C4-2B (cell line): ENCODE measurements at regions not wholly inside any gene's neighbourhood (a gene's known extent, or its start where the extent isn't known, plus 50 kb on each side); places are given as distances from the start of the nearest gene placed in this dataset.

ENCODE experiments used
- ZFX ChIP-seq: fragments of 450-650 bp; IDR thresholded peaks from 2 replicates; pipeline ENCODE4 v1.6.1; 2017
- TF ChIP-seq, protein P1 (sequence below): fragments of 450-650 bp; conservative IDR thresholded peaks from 2 replicates; pipeline ENCODE4 v1.5.1; 2017; ENCODE audit warnings: mild to moderate bottlenecking

DNA sequence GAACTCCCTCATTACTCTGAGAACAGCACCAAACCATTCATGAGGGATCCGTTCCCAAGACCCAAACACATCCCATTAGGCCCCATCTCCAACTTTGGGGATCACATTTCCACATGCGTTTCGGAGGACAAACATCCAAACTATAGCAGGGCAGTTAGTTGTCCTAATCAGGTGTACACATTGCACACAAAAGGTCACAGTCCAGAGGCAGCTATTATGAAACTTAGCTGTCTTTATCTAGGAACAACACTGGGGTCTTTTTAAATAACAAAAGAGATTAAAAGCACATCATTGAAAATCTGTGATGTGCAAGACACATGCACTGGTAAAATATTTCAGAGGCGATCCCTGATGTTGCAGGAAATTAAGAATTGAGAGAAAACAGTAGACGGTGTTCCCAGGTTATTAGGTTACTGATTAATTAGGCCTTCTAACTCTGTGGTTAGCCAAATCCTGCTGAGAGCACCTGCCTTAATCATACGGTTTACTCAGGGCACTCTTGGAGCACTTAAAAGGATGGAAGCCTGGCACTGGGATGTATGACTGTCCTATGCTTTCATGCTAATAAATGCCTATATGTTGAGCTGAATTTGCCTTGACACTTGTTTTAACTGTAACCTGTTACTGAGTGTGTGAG, 1574.5 kb upstream of the WWC1 start:
- TF ChIP-seq, protein P1, sequence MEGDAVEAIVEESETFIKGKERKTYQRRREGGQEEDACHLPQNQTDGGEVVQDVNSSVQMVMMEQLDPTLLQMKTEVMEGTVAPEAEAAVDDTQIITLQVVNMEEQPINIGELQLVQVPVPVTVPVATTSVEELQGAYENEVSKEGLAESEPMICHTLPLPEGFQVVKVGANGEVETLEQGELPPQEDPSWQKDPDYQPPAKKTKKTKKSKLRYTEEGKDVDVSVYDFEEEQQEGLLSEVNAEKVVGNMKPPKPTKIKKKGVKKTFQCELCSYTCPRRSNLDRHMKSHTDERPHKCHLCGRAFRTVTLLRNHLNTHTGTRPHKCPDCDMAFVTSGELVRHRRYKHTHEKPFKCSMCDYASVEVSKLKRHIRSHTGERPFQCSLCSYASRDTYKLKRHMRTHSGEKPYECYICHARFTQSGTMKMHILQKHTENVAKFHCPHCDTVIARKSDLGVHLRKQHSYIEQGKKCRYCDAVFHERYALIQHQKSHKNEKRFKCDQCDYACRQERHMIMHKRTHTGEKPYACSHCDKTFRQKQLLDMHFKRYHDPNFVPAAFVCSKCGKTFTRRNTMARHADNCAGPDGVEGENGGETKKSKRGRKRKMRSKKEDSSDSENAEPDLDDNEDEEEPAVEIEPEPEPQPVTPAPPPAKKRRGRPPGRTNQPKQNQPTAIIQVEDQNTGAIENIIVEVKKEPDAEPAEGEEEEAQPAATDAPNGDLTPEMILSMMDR = no peak
- TF ChIP-seq ZFX = no peak
